ENCODE measurements at regions not wholly inside any gene's neighbourhood (a gene's known extent, or its start where the extent isn't known, plus 50 kb on each side); places are given as distances from the start of the nearest gene placed in this dataset.

DNA sequence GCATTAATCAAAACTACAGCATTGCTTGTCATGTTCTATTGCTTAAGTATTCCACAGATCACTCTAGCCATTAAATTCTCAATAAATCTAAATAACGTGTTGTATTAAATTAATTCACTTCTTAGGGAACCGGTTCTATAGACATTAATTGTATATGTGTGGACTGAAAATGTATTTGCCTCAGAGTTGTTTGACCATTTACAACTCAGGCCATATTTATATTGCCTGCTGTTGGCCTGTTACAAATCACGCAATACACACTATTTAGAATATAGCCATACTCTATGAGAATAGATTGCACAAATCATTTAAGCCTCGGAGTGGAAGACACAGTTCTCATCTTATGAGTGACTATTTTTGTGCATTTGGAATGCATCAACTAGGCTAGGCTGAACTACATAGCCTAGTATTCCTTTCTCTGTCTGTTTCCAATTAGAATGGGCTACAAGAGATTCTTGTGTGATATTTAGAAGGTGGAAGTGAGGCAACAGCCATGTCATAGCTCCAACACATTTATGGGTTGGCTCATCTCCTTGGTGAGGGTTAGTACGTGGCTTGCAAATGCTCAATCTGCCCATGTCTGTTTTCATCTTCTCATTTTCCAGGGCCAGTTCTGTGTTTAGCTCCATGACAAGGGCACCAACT is 1116.1 kb downstream of the PCDH9 start:
- H4K20me1 ChIP-seq (replicated peaks; ENCODE audit: insufficient read depth) = no peaks in the 10 kb centered on the region
- H3K79me2 ChIP-seq (replicated peaks; ENCODE audit: insufficient read depth) = no peaks in the 10 kb centered on the region

More for the DNA sequence above, 1116.1 kb downstream of the PCDH9 start:
- Mint-ChIP-seq H3K27ac (no peak overlapping the region), H3K27me3 (ENCODE audit: insufficient read depth, low read depth, poor library complexity) (no peaks in the 10 kb centered on the region), H3K4me1 (no peaks in the 10 kb centered on the region), H3K36me3 (ENCODE audit: low read depth) (no peaks in the 10 kb centered on the region), H3K9me3 (no peaks in the 10 kb centered on the region), H3K4me3 (no peak overlapping the region)
- no peaks in the 10 kb centered on the region for H3K4me1 ChIP-seq (ENCODE audit: insufficient read depth)
- H2AFZ ChIP-seq = no peak overlapping the region
- H3K36me3 ChIP-seq (ENCODE audit: insufficient read depth) = no peaks in the 10 kb centered on the region
- no peaks in the 10 kb centered on the region for H3K27me3 ChIP-seq (ENCODE audit: insufficient read depth)
- no peak overlapping the region for H3K4me3 ChIP-seq
- H3K4me2 ChIP-seq = no peak overlapping the region
- H3K9me2 ChIP-seq (ENCODE audit: insufficient read depth) = no peaks in the 10 kb centered on the region
- H3F3A ChIP-seq (replicated peaks; ENCODE audit: low read depth) = no peaks in the 10 kb centered on the region
- no peak overlapping the region for H3K27ac ChIP-seq (ENCODE audit: low read depth)
- ATAC-seq (no peak), DNase-seq (ENCODE audit: low spot score) (no peak)
- no peak for TF ChIP-seq NANOG (IDR thresholded peaks at IDR 0.05; ENCODE audit: borderline replicate concordance)
- TF ChIP-seq CREB1 (CRISPR knock-in tag; IDR thresholded peaks at IDR 0.05; ENCODE audit: low read depth) = no peak
- TF ChIP-seq, protein P1, sequence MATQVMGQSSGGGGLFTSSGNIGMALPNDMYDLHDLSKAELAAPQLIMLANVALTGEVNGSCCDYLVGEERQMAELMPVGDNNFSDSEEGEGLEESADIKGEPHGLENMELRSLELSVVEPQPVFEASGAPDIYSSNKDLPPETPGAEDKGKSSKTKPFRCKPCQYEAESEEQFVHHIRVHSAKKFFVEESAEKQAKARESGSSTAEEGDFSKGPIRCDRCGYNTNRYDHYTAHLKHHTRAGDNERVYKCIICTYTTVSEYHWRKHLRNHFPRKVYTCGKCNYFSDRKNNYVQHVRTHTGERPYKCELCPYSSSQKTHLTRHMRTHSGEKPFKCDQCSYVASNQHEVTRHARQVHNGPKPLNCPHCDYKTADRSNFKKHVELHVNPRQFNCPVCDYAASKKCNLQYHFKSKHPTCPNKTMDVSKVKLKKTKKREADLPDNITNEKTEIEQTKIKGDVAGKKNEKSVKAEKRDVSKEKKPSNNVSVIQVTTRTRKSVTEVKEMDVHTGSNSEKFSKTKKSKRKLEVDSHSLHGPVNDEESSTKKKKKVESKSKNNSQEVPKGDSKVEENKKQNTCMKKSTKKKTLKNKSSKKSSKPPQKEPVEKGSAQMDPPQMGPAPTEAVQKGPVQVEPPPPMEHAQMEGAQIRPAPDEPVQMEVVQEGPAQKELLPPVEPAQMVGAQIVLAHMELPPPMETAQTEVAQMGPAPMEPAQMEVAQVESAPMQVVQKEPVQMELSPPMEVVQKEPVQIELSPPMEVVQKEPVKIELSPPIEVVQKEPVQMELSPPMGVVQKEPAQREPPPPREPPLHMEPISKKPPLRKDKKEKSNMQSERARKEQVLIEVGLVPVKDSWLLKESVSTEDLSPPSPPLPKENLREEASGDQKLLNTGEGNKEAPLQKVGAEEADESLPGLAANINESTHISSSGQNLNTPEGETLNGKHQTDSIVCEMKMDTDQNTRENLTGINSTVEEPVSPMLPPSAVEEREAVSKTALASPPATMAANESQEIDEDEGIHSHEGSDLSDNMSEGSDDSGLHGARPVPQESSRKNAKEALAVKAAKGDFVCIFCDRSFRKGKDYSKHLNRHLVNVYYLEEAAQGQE (IDR thresholded peaks at IDR 0.05; ENCODE audit: unreplicated experiment) = no peak
- TF ChIP-seq, protein P2, sequence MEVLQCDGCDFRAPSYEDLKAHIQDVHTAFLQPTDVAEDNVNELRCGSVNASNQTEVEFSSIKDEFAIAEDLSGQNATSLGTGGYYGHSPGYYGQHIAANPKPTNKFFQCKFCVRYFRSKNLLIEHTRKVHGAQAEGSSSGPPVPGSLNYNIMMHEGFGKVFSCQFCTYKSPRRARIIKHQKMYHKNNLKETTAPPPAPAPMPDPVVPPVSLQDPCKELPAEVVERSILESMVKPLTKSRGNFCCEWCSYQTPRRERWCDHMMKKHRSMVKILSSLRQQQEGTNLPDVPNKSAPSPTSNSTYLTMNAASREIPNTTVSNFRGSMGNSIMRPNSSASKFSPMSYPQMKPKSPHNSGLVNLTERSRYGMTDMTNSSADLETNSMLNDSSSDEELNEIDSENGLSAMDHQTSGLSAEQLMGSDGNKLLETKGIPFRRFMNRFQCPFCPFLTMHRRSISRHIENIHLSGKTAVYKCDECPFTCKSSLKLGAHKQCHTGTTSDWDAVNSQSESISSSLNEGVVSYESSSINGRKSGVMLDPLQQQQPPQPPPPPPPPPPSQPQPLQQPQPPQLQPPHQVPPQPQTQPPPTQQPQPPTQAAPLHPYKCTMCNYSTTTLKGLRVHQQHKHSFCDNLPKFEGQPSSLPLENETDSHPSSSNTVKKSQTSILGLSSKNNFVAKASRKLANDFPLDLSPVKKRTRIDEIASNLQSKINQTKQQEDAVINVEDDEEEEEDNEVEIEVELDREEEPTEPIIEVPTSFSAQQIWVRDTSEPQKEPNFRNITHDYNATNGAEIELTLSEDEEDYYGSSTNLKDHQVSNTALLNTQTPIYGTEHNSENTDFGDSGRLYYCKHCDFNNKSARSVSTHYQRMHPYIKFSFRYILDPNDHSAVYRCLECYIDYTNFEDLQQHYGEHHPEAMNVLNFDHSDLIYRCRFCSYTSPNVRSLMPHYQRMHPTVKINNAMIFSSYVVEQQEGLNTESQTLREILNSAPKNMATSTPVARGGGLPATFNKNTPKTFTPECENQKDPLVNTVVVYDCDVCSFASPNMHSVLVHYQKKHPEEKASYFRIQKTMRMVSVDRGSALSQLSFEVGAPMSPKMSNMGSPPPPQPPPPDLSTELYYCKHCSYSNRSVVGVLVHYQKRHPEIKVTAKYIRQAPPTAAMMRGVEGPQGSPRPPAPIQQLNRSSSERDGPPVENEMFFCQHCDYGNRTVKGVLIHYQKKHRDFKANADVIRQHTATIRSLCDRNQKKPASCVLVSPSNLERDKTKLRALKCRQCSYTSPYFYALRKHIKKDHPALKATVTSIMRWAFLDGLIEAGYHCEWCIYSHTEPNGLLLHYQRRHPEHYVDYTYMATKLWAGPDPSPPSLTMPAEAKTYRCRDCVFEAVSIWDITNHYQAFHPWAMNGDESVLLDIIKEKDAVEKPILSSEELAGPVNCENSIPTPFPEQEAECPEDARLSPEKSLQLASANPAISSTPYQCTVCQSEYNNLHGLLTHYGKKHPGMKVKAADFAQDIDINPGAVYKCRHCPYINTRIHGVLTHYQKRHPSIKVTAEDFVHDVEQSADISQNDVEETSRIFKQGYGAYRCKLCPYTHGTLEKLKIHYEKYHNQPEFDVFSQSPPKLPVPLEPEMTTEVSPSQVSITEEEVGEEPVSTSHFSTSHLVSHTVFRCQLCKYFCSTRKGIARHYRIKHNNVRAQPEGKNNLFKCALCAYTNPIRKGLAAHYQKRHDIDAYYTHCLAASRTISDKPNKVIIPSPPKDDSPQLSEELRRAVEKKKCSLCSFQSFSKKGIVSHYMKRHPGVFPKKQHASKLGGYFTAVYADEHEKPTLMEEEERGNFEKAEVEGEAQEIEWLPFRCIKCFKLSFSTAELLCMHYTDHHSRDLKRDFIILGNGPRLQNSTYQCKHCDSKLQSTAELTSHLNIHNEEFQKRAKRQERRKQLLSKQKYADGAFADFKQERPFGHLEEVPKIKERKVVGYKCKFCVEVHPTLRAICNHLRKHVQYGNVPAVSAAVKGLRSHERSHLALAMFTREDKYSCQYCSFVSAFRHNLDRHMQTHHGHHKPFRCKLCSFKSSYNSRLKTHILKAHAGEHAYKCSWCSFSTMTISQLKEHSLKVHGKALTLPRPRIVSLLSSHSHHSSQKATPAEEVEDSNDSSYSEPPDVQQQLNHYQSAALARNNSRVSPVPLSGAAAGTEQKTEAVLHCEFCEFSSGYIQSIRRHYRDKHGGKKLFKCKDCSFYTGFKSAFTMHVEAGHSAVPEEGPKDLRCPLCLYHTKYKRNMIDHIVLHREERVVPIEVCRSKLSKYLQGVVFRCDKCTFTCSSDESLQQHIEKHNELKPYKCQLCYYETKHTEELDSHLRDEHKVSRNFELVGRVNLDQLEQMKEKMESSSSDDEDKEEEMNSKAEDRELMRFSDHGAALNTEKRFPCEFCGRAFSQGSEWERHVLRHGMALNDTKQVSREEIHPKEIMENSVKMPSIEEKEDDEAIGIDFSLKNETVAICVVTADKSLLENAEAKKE (CRISPR knock-in tag; IDR thresholded peaks at IDR 0.05) = no peak
- no peak for TF ChIP-seq ZNF114 (CRISPR knock-in tag; IDR thresholded peaks at IDR 0.05)
- no peak for TF ChIP-seq EZH2phosphoT487 (IDR thresholded peaks at IDR 0.05; ENCODE audit: unreplicated experiment)
- no peak for TF ChIP-seq POLR2AphosphoS5 (IDR thresholded peaks at IDR 0.05; ENCODE audit: low read depth)
- no peak for TF ChIP-seq JUNB (IDR thresholded peaks at IDR 0.05; ENCODE audit: unreplicated experiment)
- TF ChIP-seq, protein P3, sequence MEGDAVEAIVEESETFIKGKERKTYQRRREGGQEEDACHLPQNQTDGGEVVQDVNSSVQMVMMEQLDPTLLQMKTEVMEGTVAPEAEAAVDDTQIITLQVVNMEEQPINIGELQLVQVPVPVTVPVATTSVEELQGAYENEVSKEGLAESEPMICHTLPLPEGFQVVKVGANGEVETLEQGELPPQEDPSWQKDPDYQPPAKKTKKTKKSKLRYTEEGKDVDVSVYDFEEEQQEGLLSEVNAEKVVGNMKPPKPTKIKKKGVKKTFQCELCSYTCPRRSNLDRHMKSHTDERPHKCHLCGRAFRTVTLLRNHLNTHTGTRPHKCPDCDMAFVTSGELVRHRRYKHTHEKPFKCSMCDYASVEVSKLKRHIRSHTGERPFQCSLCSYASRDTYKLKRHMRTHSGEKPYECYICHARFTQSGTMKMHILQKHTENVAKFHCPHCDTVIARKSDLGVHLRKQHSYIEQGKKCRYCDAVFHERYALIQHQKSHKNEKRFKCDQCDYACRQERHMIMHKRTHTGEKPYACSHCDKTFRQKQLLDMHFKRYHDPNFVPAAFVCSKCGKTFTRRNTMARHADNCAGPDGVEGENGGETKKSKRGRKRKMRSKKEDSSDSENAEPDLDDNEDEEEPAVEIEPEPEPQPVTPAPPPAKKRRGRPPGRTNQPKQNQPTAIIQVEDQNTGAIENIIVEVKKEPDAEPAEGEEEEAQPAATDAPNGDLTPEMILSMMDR (conservative IDR thresholded peaks at IDR 0.05; ENCODE audit: low read depth in 2 of 2) = no peak
- no peak for TF ChIP-seq ZNF331 (CRISPR knock-in tag; IDR thresholded peaks at IDR 0.05; ENCODE audit: low read depth)
- no peak for TF ChIP-seq EZH2 (IDR thresholded peaks at IDR 0.05; ENCODE audit: low read depth, unreplicated experiment)
- TF ChIP-seq, protein P4, sequence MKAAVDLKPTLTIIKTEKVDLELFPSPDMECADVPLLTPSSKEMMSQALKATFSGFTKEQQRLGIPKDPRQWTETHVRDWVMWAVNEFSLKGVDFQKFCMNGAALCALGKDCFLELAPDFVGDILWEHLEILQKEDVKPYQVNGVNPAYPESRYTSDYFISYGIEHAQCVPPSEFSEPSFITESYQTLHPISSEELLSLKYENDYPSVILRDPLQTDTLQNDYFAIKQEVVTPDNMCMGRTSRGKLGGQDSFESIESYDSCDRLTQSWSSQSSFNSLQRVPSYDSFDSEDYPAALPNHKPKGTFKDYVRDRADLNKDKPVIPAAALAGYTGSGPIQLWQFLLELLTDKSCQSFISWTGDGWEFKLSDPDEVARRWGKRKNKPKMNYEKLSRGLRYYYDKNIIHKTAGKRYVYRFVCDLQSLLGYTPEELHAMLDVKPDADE (IDR thresholded peaks at IDR 0.05) = no peak
- no peak for TF ChIP-seq STAT1 (IDR thresholded peaks at IDR 0.05; ENCODE audit: unreplicated experiment)

Measured in GM23338 (cell line).